GM19468 (cell line): ENCODE measurements at regions not wholly inside any gene's neighbourhood (a gene's known extent, or its start where the extent isn't known, plus 50 kb on each side); places are given as distances from the start of the nearest gene placed in this dataset.

Experiments used
- ATAC-seq: cut with Tn5 transposase; IDR thresholded peaks from one replicate; pipeline ENCODE4 v1.9.1; 2021; ENCODE audit warnings: mild to moderate bottlenecking, moderate library complexity, moderate number of reproducible peaks; ENCODE audit not compliant: unreplicated experiment; ENCODE audit errors: extremely low read depth

- ATAC-seq: no peak
Measured at GRCh38 chr11:127643268-127644058, 642.9 kb upstream of the KIRREL3 start.

GRCh38 chr11:127640561-127641451, 640.2 kb upstream of the KIRREL3 start:
- ATAC-seq: no peak

GRCh38 chr11:127639916-127640315, 639.3 kb upstream of the KIRREL3 start:
- no peak for ATAC-seq

- no peak for ATAC-seq
Measured at GRCh38 chr11:127632976-127633680, 632.6 kb upstream of the KIRREL3 start.

- ATAC-seq: no peak
Measured at GRCh38 chr11:127632546-127632945, 632.0 kb upstream of the KIRREL3 start.

GRCh38 chr11:127631974-127632373, 631.4 kb upstream of the KIRREL3 start:
- no peak for ATAC-seq

GRCh38 chr11:127629200-127629599, 628.6 kb upstream of the KIRREL3 start:
- no peak for ATAC-seq

GRCh38 chr11:127628458-127628785, 627.9 kb upstream of the KIRREL3 start:
- no peak for ATAC-seq

- ATAC-seq: no peak
Measured at GRCh38 chr11:127627629-127628457, 627.3 kb upstream of the KIRREL3 start.

GRCh38 chr11:127627204-127627603, 626.6 kb upstream of the KIRREL3 start:
- ATAC-seq: no peak

- ATAC-seq: no peak
Measured at GRCh38 chr11:127625402-127625801, 624.8 kb upstream of the KIRREL3 start.

GRCh38 chr11:127624306-127624856, 623.8 kb upstream of the KIRREL3 start:
- ATAC-seq: no peak

- ATAC-seq: no peak
Measured at GRCh38 chr11:127622686-127623085, 622.1 kb upstream of the KIRREL3 start.

GRCh38 chr11:127620671-127621070, 620.1 kb upstream of the KIRREL3 start:
- ATAC-seq: no peak

- no peak for ATAC-seq
Measured at GRCh38 chr11:127619946-127620345, 619.4 kb upstream of the KIRREL3 start.

- no peak for ATAC-seq
Measured at GRCh38 chr11:127618721-127619120, 618.2 kb upstream of the KIRREL3 start.

GRCh38 chr11:127616158-127616557, 615.6 kb upstream of the KIRREL3 start:
- ATAC-seq: no peak

- ATAC-seq: no peak
Measured at GRCh38 chr11:127612607-127613006, 612.0 kb upstream of the KIRREL3 start.

- ATAC-seq: no peak
Measured at GRCh38 chr11:127609025-127609773, 608.6 kb upstream of the KIRREL3 start.
